HL-60 (cell line): ENCODE measurements at regions not wholly inside any gene's neighbourhood (a gene's known extent, or its start where the extent isn't known, plus 50 kb on each side); places are given as distances from the start of the nearest gene placed in this dataset.

Source experiments
- POLR2AphosphoS5 ChIP-seq: IDR thresholded peaks from 2 replicates; pipeline ENCODE4 v1.6.1; 2012; ENCODE audit warnings: low read depth
- TF ChIP-seq, protein P1 (sequence below): IDR thresholded peaks from one replicate; pipeline ENCODE4 v1.5.1; 2011; ENCODE audit warnings: low read length, control low read depth, inconsistent platforms; ENCODE audit not compliant: insufficient read depth
- TF ChIP-seq, protein P2 (sequence below): IDR thresholded peaks from 2 replicates; pipeline ENCODE4 v1.6.1; 2012; ENCODE audit warnings: low read depth; ENCODE audit not compliant: insufficient replicate concordance

DNA sequence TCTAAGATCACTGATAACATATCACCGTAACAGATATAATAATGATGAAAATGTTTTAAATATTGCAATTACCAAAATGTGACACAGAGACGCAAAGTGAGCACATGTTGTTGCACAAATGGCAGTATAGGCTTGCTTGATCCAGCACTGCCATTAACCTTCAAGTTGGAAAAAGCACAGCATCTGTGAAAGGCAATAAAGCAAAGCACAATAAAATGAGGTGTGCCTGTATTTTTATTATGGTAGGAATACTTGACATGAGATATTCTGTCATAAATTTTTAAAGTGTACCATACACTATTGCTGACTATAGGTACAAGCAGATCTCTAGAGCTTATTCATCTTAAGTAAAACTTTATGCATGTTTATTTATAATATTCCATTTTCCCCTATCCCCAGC lies 312.2 kb downstream of the PTH2R start:
- TF ChIP-seq, protein P1, sequence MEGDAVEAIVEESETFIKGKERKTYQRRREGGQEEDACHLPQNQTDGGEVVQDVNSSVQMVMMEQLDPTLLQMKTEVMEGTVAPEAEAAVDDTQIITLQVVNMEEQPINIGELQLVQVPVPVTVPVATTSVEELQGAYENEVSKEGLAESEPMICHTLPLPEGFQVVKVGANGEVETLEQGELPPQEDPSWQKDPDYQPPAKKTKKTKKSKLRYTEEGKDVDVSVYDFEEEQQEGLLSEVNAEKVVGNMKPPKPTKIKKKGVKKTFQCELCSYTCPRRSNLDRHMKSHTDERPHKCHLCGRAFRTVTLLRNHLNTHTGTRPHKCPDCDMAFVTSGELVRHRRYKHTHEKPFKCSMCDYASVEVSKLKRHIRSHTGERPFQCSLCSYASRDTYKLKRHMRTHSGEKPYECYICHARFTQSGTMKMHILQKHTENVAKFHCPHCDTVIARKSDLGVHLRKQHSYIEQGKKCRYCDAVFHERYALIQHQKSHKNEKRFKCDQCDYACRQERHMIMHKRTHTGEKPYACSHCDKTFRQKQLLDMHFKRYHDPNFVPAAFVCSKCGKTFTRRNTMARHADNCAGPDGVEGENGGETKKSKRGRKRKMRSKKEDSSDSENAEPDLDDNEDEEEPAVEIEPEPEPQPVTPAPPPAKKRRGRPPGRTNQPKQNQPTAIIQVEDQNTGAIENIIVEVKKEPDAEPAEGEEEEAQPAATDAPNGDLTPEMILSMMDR = no peak
- TF ChIP-seq POLR2AphosphoS5 = no peak
- TF ChIP-seq, protein P2, sequence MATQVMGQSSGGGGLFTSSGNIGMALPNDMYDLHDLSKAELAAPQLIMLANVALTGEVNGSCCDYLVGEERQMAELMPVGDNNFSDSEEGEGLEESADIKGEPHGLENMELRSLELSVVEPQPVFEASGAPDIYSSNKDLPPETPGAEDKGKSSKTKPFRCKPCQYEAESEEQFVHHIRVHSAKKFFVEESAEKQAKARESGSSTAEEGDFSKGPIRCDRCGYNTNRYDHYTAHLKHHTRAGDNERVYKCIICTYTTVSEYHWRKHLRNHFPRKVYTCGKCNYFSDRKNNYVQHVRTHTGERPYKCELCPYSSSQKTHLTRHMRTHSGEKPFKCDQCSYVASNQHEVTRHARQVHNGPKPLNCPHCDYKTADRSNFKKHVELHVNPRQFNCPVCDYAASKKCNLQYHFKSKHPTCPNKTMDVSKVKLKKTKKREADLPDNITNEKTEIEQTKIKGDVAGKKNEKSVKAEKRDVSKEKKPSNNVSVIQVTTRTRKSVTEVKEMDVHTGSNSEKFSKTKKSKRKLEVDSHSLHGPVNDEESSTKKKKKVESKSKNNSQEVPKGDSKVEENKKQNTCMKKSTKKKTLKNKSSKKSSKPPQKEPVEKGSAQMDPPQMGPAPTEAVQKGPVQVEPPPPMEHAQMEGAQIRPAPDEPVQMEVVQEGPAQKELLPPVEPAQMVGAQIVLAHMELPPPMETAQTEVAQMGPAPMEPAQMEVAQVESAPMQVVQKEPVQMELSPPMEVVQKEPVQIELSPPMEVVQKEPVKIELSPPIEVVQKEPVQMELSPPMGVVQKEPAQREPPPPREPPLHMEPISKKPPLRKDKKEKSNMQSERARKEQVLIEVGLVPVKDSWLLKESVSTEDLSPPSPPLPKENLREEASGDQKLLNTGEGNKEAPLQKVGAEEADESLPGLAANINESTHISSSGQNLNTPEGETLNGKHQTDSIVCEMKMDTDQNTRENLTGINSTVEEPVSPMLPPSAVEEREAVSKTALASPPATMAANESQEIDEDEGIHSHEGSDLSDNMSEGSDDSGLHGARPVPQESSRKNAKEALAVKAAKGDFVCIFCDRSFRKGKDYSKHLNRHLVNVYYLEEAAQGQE = no peak
